SU-DHL-6 (cell line): ENCODE measurements at regions not wholly inside any gene's neighbourhood (a gene's known extent, or its start where the extent isn't known, plus 50 kb on each side); places are given as distances from the start of the nearest gene placed in this dataset.

Experiments used
- CTCF ChIP-seq: fragments of 200-600 bp; sonication (generic); IDR thresholded peaks from one replicate; pipeline ENCODE4 v1.5.1; 2017; ENCODE audit warnings: antibody characterized with exemption, mild to moderate bottlenecking, low read length, moderate library complexity; ENCODE audit not compliant: insufficient read depth, poor library complexity, severe bottlenecking
- EZH2phosphoT487 ChIP-seq: fragments of 200-600 bp; sonication (generic), shearing (Covaris generic); conservative IDR thresholded peaks from 2 replicates; pipeline ENCODE4 v1.6.1; 2018; ENCODE audit warnings: mild to moderate bottlenecking, antibody characterized with exemption, low read length, moderate library complexity, mixed read lengths

GRCh38 chrX:79281775-79282174, 85.4 kb downstream of the ITM2A start:
- TF ChIP-seq CTCF (no peak), EZH2phosphoT487 (no peak)
